HG03159 (cell line): ENCODE measurements at regions not wholly inside any gene's neighbourhood (a gene's known extent, or its start where the extent isn't known, plus 50 kb on each side); places are given as distances from the start of the nearest gene placed in this dataset.

Experiments used
- ATAC-seq: cut with Tn5 transposase; IDR thresholded peaks from one replicate; pipeline ENCODE4 v1.9.1; 2021; ENCODE audit warnings: mild to moderate bottlenecking, moderate library complexity; ENCODE audit not compliant: unreplicated experiment

GRCh38 chr17:77688369-77688768 lies 270.1 kb upstream of the TNRC6C start:
- no peak for ATAC-seq

- no peak for ATAC-seq
Observed at GRCh38 chr17:77690271-77691161, 268.0 kb upstream of the TNRC6C start.

- no peak for ATAC-seq
Observed at GRCh38 chr17:77691216-77692085, 267.1 kb upstream of the TNRC6C start.

GRCh38 chr17:77692571-77693161 lies 265.8 kb upstream of the TNRC6C start:
- no peak for ATAC-seq

DNA sequence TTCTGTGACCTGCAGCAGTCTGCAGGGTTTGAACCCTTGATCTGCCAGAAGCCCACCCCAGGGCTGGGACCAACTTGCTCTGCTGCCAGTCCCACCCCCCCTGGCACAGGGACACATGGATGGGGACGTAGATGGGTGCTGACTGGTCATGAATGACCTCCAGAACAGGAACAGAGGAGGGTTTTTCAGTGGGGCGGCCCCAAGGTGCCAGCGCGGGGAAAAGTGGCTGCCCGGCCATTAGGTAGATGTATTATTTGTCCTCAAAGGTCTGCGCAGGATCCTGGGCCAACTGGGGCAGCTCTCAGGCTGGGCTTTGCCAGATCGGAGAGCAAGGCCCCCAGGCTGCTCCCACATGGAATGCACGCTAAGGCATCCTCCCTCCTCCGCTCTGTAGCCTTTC lies 265.2 kb upstream of the TNRC6C start:
- no peak for ATAC-seq

DNA sequence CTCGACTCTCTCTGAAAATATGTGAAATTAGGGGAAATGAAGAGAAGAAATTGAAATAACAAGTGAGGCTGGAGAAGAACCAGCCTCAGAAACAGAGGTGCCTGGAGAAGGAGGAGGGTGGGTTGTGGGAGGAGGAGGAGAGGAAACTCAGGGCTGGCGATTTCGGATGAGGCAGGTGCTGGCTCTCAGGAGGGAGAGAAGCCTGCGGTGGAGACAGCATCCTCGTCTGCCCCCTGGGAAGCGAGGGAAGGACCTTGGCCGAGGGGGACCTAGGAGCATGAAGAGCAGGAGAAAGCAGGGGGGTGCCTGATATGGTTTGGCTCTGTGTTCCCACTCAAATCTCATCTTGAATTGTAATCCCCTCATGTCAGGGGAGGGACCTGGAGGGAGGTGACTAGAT lies 264.7 kb upstream of the TNRC6C start:
- ATAC-seq = no peak

- no peak for ATAC-seq
Observed at GRCh38 chr17:77694391-77695363, 263.8 kb upstream of the TNRC6C start.

DNA sequence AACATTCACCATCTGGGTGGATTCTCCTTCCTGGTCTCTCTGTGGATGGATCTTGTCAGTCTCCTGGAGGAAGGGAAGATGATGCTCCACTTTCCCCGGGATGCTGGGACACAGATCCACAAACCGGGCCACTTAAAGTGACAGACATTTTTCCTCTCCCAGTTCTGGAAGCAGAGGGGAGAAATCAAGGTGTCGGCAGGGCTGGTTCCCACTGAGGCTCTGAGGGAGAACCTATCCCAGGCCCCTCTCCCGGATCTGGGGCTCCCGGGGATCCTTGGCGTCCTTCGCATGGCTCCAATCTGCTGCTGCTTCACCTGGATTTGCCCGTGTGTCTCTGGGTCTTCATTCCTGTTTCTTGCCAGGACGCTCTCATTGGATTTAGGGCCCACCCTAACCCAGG lies 263.1 kb upstream of the TNRC6C start:
- no peak for ATAC-seq

DNA sequence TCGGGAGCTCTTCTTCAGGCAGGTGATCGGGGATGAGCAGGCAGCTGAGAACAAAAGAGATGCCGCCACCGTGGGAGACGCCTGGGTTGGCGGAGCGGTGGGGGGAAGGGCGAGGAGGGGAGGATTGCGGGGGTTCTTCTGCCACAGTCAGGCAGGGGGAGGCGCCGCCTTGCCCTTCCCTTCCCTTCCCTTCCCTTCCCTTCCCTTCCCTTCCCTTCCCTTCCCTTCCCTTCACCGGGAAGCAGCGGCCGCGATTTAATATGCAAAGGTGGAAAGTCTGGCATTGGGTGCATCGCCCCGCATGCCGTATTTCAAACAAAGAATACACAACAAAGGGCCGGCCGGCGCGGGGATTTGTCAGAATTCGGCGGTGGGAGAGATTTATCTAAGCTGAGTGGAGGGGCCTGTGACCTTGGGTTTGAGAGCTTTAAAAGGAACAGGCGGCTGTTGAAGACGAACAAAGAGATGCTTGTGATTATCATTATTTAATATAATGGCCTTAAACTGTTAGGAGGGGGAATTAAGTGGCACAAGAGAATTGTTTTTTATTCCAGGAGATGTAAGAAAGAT lies 262.3 kb upstream of the TNRC6C start:
- ATAC-seq = no peak

DNA sequence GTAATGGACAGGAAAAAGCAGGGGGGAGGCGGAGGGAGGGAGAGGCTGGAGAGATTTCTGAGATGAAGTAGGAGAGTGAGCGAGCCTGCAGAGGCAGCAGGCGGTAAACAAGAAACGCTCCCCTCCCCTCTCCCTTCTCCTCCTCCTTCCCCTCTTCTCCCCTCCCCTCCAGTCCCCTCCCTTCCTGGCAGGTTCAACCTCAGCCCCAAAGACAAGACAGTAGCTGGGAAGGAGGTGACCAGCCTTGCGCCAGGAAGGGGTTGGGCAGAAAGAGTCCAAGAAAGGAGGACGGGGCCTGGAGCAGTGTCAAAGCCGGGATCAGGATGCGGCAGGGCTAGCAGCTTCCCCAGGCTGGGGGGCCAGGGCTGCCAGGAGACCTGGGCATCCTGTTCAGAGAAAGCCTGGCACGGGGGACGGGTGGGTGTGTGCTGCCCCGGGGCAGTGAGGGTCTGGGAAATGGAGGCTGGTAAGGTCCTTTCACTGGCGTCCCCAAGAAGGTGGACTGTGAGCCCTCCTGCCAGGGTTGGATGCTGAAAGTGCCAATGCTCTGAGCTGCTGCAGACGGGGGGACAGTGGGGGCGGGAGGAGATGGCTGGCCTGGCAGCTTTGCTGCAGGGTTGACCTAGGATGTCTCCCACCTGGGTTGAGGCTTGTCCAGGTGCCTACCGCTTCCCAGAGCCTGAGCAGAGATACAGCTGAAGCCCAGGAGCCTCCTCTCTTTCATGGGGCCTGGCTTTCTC lies 261.6 kb upstream of the TNRC6C start:
- no peak for ATAC-seq

GRCh38 chr17:77697480-77698400 lies 260.8 kb upstream of the TNRC6C start:
- no peak for ATAC-seq

GRCh38 chr17:77698903-77699623 lies 259.4 kb upstream of the TNRC6C start:
- no peak for ATAC-seq

DNA sequence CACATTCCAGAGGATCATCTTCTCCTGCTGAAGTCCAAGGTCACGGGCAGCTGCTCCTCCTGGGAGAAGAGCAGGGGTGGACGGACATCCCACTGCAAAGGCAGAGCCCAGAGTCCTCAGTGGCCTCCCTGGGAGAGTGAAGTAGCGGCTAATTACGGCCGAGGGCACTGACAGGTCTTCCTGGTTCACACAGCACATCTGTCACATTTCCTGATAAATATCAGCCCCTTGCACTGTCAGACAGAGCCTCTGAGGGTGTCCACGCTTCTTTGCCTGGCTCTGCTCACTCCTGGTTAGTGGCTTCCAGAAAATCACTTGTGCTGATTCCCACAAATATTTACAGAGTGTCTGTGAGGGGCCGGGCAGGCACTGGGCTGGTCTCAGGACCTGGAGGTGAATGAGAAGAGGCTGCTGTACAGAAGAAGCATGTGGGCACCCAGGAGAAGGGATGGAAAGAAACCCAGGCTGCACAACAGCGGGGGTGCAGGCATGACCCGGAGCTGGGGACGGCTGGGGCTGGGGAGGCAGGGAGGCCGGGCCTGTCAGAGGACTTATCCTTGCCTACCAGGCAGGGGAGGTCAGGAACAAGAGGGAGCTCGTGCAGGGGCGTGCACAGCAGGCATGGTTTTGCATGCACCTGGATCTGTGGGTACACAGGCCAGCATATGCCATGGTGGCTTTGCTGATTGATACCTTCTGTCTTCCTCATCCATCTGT lies 258.2 kb upstream of the TNRC6C start:
- ATAC-seq = no peak

DNA sequence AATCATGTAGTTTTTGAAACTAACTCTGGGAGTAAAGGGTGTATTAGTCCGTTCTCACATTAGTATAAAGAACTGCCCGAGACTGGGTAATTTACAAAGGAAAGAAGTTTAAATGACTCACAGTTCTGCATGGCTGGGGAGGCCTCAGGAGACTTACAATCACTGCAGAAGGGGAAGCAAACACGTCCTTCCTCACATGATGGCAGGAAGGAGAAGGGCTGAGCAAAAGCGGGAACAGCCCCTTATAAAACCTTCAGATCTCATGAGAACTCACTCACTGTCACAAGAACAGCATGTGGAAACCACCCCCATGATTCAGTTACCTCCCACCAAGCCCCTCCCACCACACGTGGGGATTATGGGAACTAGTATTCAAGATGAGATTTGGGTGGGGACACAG lies 256.5 kb upstream of the TNRC6C start:
- no peak for ATAC-seq

DNA sequence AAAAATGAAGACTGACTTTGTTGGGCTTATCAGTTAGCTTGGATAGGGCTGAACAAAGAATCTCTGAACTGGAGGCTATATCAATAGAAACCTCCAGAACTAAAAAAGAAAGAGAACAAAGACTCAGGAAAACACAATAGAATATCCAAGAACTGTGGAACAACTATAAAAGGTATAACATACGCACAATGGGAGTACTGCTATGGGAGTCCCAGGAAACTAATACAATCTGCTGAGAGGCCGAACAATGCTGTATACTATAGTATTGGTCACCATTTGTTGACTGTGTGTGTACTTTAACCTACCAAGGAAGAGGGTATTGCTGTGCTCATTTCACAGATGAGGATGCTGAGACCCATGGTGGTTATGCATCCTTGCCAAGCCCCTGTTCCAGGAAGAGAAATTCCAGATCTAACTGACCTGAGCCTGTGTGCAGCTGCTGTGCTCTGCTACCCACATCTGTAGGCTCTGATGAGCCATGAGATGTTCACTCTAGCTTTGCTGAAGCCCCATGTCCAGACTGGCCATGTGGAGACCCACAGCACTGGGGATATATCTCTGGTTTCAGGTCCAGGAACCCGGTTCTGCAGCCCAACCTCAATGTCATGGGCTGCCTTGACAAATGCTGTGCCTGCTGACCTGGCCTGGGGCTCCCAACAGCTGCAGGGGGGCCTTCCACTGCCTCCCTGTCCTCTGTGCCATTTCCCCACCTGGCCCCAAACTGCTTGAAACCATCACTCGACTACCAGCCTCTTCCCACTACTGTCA lies 254.3 kb upstream of the TNRC6C start:
- ATAC-seq = no peak

GRCh38 chr17:77706938-77707337 lies 251.6 kb upstream of the TNRC6C start:
- no peak for ATAC-seq
